Mesodermal cell (in vitro differentiated cells): ENCODE measurements at regions not wholly inside any gene's neighbourhood (a gene's known extent, or its start where the extent isn't known, plus 50 kb on each side); places are given as distances from the start of the nearest gene placed in this dataset.
"Not testable (repeated sequence)": the region's sequence is repeated elsewhere in the genome, so short reads cannot be mapped to it uniquely, and the experiment has no call there.

Source experiments
- H3K27ac ChIP-seq: 2 replicates; pipeline ENCODE4 v1.7.0; 2013; ENCODE audit warnings: mild to moderate bottlenecking, low read depth, low read length, moderate library complexity; ENCODE audit not compliant: severe bottlenecking
- H3K36me3 ChIP-seq: 2 replicates; pipeline ENCODE4 v1.7.1; 2013; ENCODE audit warnings: mild to moderate bottlenecking, low read length, moderate library complexity; ENCODE audit not compliant: control insufficient read depth, insufficient read depth
- H3K4me1 ChIP-seq: one replicate; pipeline ENCODE4 v1.7.1; 2013; ENCODE audit warnings: mild to moderate bottlenecking, low read length; ENCODE audit not compliant: insufficient read depth, control insufficient read depth, poor library complexity, severe bottlenecking
- H3K4me3 ChIP-seq: 2 replicates; pipeline ENCODE4 v1.7.0; 2013; ENCODE audit warnings: low read length, control low read depth, mild to moderate bottlenecking; ENCODE audit not compliant: insufficient read depth, poor library complexity, severe bottlenecking; ENCODE audit errors: extremely low read depth
- H3K9me3 ChIP-seq: 2 replicates; pipeline ENCODE4 v1.7.1; 2013; ENCODE audit warnings: mild to moderate bottlenecking, low read length, moderate library complexity; ENCODE audit not compliant: control insufficient read depth
- WGBS, 2 experiments: methylation state at CpG; one replicate each; pipeline ENCODE4 v1.1.5; 2013; ENCODE audit warnings: missing lambda C conversion rate in 2 of 2; ENCODE audit not compliant: insufficient coverage in 2 of 2; 5-methylcytosine and 5-hydroxymethylcytosine counted together

DNA sequence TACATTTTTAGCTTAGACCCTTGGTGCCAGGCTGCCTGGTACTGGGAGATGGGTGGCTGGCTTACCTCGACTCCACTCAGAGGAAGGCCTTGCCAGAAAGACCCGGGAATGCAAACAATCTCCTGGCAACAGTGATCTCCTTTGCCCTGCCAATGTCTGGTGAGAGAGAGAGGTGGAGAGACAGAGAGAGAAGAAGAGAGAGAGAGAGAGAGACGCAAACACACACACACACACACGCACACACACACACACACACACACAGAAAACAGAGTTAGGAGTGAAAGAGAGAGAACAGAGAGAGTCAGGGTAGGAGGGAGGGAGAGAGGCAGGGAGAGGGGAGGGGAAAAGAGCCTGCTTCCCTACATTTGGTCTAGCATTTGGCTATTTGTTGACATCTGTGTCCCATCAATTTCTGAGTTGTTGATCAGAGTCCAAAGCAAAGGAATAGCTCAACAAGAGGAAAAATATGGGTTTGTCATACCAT lies 181.6 kb upstream of the MAP1B start:
- H3K9me3 ChIP-seq, result no peaks in the 10 kb centered on the region
- no peak overlapping the region for H3K27ac ChIP-seq
- H3K4me1 ChIP-seq, result peaks cover 27% of the 10 kb centered on the region
- no peaks in the 10 kb centered on the region for H3K36me3 ChIP-seq
- no peak overlapping the region for H3K4me3 ChIP-seq
- WGBS, 2 experiments, result 80 to 100% methylated on average over 1 of the region's 4 CpGs

DNA sequence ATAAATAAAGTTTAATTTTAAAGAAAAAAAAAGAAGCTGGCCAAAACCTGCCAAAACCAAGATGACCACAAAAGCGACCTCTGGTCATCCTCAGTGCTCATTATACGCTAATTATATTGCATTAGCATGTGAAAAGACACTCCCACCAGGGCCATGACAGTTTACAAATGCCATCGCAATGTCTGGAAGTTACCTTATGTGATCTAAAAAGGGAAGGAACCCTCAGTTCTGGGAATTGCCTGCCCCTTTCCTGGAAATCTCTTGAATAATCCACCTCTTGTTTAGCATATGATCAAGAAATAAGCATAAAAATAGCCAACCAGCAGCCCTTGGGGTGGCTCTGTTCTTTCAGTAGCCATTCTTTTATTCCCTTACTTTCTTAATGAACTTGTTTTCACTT lies 178.3 kb upstream of the MAP1B start:
- no peak overlapping the region for H3K4me3 ChIP-seq
- H3K36me3 ChIP-seq, result no peaks in the 10 kb centered on the region
- WGBS, 2 experiments, result 80% methylated on average over 2 of the region's 3 CpGs; no CpG with 5 or more reads in 1 of the 2 experiments
- H3K9me3 ChIP-seq, result no peaks in the 10 kb centered on the region
- no peak overlapping the region for H3K27ac ChIP-seq
- peaks cover 24% of the 10 kb centered on the region for H3K4me1 ChIP-seq

DNA sequence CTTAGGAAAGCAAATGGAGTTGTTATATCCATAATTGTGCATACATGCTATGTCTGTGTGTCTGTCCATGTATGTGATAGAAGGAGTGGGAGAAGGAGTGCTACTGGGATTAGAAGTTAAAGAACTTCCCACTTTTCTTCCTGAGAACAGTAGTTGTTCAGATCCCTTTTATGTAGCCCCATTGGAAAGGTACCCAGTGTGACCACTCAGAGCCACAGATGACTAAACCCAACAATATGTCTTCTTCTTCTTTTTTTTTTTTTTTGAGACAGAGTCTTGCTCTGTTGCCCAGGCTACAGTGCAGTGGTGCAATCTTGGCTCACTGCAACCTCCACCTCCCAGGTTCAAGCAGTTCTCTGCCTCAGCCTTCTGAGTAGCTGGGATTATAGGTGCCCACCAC lies 176.7 kb upstream of the MAP1B start:
- H3K36me3 ChIP-seq, H3K9me3 ChIP-seq, H3K27ac ChIP-seq, H3K4me3 ChIP-seq: not testable (repeated sequence)
- H3K4me1 ChIP-seq, result peaks cover 13% of the 10 kb centered on the region

DNA sequence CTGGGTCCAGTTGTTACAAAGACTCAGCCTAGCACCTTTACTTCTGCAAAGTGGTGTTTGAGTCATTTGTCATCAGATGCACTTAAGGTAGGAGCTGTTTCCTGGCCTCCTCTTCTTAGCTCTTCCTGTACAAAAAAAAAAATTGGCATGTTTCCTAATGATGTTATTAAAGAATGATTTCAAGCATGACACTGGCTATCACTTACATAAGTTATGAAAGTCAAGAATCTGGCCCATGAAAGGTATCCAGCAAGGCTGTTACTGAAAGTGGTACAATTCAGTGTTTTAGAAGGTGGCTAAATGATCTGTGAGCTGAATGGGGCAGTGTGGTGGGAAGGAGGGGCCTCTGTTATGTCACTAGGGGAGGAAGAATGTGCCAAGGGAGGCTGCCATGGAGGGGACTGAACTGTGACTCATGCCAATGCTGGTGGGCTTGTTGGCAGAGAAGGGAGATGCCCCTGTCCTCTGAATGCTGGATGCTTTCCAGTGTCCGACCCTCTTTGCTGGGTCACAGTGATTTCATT lies 175.1 kb upstream of the MAP1B start:
- Histone ChIP-seq H3K4me1 (peaks cover 10% of the 10 kb centered on the region), H3K4me3 (no peak overlapping the region), H3K9me3 (no peaks in the 10 kb centered on the region), H3K36me3 (no peaks in the 10 kb centered on the region), H3K27ac (peak overlapping the region; percentile 64)
- WGBS, 2 experiments, result 100% methylated on average over 1 of the region's 1 CpG; no CpG with 5 or more reads in 1 of the 2 experiments

DNA sequence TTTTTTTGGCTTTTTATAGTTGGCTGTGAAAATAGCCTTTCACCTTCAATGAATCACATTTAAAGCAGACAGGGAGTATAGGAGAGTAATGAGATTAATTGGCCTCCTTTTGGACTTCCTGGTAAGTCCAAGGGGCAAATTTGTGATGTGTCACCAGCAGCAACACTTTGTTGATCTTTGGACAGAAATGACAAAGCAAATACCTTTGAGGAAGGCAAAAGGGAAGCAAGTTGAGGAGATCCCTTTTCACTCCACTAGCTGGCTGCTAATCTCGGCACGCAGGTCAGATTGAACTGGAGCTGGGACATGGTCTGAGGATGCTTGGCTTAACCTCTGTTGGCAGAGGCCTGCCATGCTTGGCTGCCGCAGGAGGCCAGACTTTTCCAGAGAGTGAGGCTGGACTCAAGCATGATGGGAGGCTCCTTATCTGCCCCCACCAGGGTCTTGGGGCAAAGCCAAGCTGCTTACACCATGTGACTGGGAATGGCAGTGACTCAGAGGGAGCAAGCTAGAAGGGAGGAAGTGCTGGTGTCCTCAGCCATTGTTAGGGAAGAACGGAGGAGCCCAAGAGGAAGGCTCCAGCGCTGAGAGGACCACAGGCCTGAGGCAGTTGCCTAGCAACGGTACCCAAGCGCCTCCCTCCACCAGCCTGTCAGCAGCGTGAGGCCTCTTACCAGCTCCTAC lies 174.5 kb upstream of the MAP1B start:
- H3K4me3 ChIP-seq, result no peak overlapping the region
- H3K4me1 ChIP-seq, result peaks cover 10% of the 10 kb centered on the region
- H3K9me3 ChIP-seq, result no peaks in the 10 kb centered on the region
- WGBS, 2 experiments, result 25 to 58% methylated on average over 3 to 5 of the region's 8 CpGs
- H3K27ac ChIP-seq, result peak overlapping the region; percentile 64
- no peaks in the 10 kb centered on the region for H3K36me3 ChIP-seq

DNA sequence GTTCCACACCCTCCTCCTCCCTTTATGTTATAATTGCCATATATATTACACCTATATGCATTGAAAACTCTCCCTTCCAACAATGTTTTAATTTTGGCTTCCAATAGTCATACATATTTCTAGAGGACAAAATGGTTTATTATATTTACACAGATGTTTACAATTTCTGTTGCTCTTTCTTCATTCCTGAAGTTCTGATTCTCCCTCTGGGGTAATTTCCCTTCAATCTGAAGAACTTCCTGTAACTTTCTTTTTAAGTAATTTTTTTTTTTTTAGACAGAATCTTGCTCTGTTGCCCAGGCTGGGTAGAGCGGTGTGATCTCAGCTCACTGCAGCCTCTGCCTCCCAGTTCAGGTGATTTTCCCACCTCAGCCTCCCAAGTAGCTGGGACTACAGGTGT lies 173.0 kb upstream of the MAP1B start:
- Histone ChIP-seq H3K4me1 (peaks cover 14% of the 10 kb centered on the region), H3K36me3 (no peaks in the 10 kb centered on the region), H3K4me3 (no peak overlapping the region), H3K9me3 (no peaks in the 10 kb centered on the region), H3K27ac (no peak overlapping the region)
- no CpG with 5 or more reads among the region's 1 CpG for WGBS, 2 experiments

DNA sequence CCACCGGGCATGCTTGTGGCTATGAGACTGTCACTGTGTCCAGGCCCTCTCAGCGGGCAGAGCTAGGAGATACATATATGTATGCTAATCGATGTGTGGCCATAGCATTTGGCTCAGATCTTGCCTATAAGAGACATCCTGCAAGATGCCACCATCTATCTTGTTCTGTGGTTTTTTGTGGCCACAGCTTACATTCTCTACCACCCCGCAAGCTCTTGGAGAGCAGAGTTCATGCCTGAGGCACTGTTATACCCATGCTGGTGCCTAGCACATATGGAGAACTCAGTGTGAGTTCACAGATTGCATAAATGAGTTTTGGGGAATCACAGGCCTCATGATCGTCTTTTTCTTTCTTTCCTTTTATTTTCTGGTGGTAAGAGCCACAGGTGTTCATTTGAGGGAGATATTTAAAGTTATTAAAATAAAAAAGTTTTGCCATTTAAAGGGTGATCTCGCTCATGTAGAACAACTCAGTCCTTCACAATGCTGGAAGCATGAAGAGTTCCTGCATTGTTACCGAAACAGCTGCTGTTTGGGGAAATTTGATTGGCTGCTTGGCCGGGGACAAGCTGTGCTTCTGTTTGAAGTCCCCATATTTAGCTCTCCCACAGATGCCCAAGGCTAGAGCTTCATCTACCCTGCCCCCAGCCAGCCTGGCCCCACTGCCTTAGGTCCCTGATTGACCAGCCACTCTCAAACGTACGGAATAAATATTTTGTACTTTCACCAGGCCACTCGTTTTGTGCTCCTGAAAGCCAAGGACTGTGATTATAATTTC lies 169.2 kb upstream of the MAP1B start:
- H3K4me1 ChIP-seq, result peaks cover 9% of the 10 kb centered on the region
- WGBS, 2 experiments, result 77 to 88% methylated on average over 9 to 10 of the region's 11 CpGs
- no peak overlapping the region for H3K27ac ChIP-seq
- no peak overlapping the region for H3K4me3 ChIP-seq
- H3K9me3 ChIP-seq, result no peaks in the 10 kb centered on the region
- H3K36me3 ChIP-seq, result no peaks in the 10 kb centered on the region

DNA sequence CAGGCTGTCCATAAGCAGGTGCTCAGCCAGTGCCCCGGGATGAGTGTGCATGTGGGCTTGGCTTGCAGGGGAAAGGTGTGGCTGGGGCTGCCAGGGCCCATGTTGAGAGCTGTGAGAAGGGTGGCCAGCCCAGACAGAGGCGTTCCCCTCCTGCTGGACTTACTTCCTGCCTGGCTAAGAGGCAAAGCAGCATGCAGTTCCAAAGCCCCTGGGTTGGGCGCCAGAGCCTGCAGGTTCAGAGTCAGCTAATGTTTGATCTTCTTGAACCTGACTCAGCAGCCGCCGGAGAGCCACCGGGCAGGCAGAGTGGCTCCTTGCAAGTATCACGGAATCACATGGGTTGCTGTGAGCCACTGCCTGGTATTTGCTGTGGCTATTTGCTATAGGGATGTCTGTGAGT lies 168.4 kb upstream of the MAP1B start:
- H3K9me3 ChIP-seq, result no peaks in the 10 kb centered on the region
- WGBS, 2 experiments, result 35 to 42% methylated on average over 2 to 6 of the region's 7 CpGs
- H3K36me3 ChIP-seq, result no peaks in the 10 kb centered on the region
- no peak overlapping the region for H3K4me3 ChIP-seq
- H3K4me1 ChIP-seq, result peaks cover 8% of the 10 kb centered on the region
- H3K27ac ChIP-seq, result no peak overlapping the region

DNA sequence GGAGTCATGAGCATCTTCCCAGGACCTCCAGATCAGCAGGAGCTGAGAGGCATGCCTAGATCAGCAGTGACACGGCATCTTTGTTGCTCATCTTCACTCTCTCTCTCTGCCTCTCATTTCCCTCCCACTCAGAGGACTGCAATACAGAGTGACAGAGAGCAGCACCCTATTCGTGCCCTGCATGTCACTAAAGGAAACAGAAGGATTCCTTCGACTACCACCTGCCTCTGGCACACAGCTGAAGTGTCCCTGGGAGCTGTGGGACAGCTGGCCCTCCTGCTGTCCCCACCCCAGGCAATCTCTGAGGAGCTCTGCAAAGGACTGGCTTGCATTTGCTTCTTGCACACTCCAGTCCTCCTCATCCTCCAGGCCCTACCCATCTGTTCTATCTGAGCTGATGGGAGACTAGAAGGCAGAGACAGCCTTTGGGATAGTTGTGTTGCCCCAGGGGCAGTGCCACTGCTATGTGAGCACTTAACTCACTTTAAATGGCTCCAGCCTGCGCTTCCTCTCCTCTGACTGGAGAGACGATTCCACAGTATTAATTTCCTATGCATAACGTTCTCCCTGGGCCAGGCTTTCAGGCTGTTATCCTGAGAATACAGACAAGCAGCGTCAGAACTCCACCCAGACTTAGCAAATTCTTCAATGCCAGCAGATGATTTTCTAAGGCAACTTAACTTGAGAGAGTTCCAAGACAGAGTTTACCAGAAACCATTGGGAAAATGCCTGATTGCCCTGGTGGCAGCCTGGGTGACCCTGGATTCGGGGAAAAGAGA lies 167.6 kb upstream of the MAP1B start:
- no peak overlapping the region for H3K4me3 ChIP-seq
- no peaks in the 10 kb centered on the region for H3K9me3 ChIP-seq
- H3K36me3 ChIP-seq, result no peaks in the 10 kb centered on the region
- 65 to 68% methylated on average over 6 to 7 of the region's 8 CpGs for WGBS, 2 experiments
- H3K4me1 ChIP-seq, result peaks cover 8% of the 10 kb centered on the region
- no peak overlapping the region for H3K27ac ChIP-seq

DNA sequence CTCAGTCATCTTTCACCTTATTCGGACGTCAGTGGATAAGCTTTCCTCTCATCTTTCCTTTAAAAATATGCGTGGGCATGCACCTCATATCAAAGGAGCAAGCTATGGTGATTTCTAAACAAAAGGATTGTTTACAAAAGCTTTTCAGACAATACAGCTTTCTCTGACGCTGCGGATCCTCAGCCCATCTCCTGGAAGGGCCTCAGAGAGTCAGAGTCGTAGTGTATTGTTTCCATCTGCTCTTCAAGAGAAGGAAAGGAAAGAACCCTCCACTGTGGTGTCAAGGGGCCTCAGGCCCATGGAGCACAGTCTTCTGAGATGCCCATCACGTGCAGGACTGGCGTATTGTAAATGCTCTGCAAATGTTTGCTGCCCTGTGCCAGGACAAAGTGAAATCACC lies 163.4 kb upstream of the MAP1B start:
- Histone ChIP-seq H3K36me3 (no peaks in the 10 kb centered on the region), H3K27ac (no peak overlapping the region), H3K9me3 (no peaks in the 10 kb centered on the region), H3K4me1 (peaks cover 7% of the 10 kb centered on the region), H3K4me3 (no peak overlapping the region)
- 64 to 71% methylated on average over 4 to 5 of the region's 8 CpGs for WGBS, 2 experiments
